ENCODE measurements at regions not wholly inside any gene's neighbourhood (a gene's known extent, or its start where the extent isn't known, plus 50 kb on each side); places are given as distances from the start of the nearest gene placed in this dataset.
"Not testable (repeated sequence)": the region's sequence is repeated elsewhere in the genome, so short reads cannot be mapped to it uniquely, and the experiment has no call there.

DNA sequence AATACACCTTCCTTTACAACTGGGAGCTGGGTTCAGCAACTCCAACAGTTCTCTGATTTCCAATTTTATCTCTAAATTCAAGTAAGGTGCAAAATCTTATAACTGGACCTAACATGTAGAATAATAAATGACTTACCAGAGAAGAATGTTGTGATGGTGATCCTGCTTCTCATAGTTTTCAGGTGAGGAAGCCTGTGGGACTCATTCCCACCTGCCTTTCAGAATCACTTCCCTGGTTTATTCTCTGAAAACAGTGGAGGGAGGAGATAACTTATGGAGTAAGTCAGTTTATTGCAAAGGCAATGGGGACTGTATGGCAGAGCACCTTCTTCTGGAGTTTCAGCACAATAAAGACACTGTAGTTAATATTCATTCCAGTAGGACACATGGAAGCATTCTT, 1188.2 kb upstream of the FAM98A start:
- no peak for DNase-seq

DNA sequence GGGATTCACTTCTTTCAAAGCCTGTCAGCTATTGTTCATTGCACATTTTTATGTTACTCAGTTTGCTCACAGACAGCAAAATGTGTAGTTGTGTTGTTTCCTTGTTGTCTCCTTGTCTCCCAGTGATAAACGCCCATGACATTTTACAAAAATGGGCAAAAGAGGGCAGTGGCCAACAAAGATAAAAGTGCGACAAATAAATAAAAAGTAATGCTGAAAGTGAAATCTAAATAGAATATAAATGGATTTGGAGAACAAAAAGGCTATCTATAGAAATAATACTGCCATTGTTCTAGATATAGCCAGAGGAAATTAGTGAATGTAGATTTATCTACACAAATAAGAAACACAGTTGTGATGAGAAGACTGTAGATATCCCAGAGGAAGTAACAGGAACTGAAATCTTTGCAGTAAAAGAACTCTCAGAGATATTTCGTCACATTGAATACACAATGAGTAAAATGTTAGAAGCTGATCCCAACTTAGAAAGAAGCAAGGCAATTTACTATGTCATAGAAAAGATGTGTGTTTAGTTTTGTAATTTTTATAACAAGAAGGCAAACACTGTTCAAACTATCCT, 1186.2 kb upstream of the FAM98A start:
- no peak for DNase-seq

DNA sequence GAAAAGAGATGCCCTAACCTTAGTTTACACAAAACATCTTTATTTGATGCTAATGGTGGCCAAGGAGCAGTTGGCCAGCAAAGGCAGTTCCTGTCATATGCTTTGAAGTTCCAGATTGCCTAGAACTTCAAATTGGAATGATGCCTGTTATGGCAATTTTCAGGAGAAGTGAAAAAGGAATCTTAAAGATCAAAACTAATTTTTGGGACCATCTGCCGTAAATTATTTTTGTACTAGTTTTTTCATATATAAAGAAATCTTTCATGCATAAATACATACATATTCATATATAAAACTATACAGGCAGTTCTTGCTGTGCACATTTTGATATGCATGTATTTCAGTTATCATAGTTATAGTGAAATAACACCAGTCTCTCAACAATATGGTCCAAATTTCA, 1185.6 kb upstream of the FAM98A start:
- DNase-seq = no peak

DNA sequence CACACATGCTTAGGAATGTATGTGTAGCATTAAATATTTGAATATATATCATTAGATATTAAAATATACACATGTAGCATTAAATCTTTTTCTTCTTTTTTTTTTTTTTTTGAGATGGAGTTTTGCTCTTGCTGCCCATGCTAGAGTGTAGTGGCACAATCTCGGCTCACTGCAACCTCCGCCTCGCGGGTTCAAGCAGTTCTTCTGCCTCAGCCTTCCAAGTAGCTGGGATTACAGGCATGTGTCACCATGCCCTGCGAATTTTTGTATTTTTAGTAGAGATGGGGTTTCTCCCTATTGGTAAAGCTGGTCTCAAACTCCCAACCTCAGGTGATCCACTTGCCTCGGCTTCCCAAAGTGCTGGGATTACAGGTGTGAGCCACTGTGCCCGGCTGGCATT, 1151.6 kb upstream of the FAM98A start:
- DNase-seq = not testable (repeated sequence)

DNA sequence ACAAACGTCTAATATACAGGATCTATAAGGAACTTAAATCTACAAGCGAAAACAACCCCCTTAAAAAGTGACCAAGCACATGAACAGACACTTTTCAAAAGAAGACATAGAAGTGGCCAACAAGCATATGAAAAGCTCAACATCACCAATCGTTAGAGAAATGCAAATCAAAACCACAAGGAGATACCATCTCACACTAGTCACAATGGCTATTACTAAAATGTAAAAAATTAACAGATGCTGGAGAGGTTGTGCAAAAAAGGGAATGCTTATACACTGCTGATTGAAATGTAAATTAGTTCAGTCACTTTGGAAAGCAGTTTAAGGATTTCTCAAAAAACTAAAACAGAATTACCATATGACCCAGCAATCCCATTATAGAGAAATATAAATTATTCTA, 1148.5 kb upstream of the FAM98A start:
- no peak for DNase-seq

DNA sequence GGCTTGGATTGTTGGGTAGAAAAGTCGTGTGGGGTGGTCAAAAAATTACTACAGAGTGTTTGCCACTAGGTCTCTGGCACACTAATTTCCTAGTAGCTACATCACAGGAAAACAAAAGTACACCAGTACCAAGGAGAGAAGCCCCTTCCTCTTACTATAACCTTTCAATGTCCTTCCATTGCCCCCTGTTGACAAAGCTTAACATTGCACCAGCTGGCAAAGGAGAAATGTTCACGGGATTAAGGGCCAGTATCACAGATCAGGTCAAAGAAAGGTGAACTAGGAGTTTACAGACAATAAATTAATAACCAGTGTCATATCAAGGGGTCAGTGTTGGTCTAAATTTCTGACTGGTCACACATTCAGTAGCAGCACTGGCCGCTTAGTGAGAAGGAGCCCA, 1139.6 kb upstream of the FAM98A start:
- DNase-seq = no peak

DNA sequence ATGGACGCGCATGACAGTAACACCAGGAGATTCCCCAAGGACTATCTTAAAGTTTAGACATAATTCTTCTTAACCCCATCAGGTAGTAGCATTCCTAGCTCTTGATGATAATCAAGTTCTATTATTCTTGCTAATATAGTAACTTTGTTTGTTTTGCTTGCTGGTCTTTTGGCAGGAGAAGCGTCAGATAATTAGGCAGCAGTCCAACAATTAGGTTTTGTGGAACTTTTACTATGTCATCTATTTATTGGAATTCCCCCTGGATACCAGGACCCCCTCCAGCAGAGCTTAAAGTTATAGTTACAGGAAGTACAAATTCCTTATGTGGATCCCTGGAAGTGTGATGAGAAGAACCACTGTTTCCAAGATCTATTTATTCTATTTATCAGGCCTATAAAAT, 1138.0 kb upstream of the FAM98A start:
- no peak for DNase-seq

DNA sequence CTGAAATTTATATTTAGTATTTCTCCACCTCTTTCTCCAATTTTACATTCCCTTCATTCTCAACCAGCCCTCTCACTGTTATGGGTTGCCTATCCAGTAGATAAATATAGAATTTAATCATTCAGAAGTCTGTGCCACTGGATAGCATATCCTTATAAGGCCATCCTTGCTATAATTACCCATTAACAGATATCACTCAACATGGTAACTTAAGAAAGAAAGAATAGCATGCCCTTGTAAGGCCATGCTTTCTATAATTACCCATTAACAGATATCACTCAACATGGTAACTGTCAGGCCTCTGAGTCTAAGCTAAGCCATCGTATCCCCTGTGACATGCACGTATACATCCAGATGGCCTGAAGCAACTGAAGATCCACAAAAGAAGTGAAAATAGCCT, 1137.4 kb upstream of the FAM98A start:
- no peak for DNase-seq

DNA sequence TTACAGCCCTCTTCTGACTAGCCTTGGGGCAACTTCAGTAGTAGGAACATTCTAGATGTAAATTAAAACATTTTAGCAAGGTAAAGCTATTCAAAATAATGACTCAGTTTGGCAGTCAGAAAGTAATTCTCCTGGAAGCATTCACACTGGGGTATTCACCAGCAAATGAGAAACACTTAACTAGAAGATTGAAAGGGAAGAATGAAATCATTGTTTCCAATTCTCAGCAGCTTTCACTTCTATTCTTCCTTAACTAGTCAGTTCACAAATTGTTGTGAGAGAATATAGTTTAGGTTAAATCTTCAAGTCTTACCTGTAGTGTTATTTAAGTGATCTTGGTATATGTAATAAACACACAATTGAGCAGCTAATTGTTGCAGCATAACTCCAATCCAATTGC, 1135.6 kb upstream of the FAM98A start:
- DNase-seq = no peak

DNA sequence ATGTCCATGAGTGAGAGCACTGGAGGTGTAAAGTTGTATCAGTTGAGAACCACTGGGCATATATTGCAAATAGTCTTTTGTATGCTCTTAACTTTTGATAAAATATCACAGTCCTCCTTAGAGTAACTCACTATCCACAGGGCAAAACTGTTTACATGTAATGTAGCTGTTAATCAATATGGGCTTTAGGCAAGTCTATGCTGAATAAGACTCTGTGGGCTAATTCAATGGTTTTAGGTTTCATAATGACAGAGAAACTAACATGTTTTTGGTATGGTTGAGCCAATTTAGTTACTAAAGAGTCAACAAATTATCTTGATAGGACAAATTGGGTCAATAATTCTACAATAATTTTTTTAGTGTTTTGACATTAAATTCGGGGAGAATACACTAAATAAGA, 1134.9 kb upstream of the FAM98A start:
- no peak for DNase-seq

DNA sequence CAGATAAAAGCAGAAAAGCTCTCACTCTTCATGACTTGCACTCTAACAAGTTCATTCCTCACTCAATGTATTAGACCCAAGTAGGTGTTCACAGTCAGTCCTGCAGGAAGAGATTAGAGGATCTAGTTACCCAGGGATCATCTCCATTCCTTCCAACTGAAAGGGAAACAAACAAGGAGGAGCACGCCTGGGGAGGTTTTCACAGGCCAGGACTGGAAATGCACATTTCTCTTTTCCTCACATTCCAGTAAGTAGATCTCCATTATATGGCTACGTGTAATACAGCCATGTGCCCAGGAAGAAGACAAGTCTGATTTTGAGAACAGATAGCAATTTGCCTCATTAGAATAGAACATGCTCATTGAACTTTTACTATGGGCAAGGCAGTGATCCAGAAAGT, 1132.2 kb upstream of the FAM98A start:
- no peak for DNase-seq

DNA sequence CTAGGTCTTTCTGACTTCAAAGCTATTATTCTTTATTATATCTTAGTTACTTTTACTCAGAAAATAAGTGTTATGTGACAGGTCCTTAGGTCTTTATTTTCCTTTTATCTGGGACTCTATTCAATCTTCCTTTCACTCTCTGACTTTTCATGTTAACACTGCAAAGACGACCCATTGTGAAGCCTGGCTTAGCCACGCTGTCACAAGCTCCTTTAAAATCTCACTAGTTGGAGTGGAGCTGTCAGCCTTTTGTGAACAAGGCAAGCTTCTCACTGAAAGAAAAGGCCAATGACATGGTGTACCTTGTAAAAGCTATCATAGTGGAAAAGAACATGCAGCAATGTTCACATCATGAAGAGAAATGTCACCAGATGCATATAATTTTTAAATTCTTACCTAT, 1130.7 kb upstream of the FAM98A start:
- no peak for DNase-seq

DNA sequence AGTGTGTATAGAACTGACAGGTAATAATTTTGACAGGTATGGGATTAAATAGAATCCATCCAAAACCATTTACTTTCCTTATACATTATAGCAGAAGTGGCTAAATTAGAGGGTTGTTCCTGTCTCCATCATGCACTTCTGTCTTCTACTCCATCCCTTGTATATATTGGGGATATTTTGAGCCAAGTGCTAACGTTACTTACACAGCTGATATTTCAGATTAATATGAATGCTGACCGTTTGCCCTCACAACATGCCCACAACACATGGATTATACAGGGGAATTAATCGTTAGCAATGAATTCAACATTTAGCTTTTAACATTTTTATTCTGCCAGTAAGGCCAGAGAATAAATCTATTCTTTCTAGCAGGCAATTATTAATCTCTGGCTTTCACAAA, 1125.0 kb upstream of the FAM98A start:
- DNase-seq = no peak

DNA sequence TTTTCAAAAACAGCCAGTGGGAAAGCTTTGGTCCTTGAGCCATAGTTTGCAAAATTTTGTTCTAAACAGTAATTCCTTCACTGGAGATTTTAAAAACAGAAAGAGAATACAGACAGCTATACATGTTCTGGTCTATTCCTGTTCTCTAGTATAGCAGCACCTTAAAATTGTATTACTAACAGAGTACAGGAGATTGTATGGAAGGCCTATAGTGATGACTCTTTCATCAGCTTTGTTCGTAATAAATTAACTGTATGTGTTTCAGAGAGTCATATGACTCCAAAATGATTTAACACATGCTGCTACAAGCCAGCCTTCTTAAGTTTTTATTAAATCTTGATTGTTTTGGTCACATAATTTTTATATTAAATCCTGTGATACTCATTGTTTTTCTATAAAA, 1124.6 kb upstream of the FAM98A start:
- DNase-seq = no peak

DNA sequence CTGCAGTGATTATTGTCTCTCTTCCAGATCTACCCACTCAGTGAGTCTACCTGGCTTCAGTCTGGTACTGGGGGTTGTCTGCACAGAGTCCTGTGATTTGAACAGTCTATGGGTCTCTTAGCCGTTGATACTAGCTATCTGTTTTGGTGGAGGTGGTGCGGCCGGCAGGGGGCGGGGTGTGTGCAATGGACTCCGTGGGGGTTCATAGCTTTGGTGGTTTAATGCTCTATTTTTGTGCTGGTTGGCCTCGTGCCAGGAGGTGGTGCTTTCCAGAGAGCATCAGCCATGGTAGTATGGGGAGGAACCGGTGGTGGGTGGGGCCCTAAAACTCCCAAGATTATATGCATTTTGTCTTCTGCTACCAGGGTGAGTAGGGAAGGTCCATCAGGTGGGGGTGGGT, 1120.1 kb upstream of the FAM98A start:
- DNase-seq = no peak

DNA sequence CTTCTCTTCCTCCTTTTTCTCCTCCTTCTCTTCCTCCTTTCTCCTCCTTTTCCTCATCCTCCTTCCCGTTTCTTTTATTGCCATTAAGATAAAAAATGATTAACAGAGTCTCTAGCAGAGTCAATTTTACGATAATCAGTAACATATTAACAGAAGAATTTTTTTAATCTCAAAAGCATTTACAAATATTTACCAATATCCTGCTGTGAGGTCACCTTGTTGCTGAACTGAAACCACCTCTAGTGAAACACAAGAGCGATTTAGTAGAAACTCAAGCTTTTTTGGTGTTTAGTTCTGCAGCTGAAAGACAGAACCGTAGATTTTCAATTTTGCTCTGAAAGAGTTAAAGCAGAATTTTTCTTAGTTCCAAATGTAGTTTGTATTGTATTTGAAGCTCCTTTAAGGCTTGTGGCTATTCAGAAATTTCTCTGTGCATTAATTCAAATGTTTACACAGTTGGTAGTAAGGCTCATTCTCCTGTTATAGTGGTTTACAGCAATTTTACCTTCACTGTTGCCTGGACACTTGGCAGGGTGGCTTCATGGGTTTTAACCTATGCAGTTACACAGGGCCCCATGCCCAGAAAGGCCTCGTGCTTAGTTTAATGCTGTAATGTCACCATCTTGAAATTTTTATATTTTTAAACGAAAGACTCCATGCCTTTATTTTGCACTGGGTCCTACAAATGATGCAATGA, 1106.6 kb upstream of the FAM98A start:
- no peak for DNase-seq

DNA sequence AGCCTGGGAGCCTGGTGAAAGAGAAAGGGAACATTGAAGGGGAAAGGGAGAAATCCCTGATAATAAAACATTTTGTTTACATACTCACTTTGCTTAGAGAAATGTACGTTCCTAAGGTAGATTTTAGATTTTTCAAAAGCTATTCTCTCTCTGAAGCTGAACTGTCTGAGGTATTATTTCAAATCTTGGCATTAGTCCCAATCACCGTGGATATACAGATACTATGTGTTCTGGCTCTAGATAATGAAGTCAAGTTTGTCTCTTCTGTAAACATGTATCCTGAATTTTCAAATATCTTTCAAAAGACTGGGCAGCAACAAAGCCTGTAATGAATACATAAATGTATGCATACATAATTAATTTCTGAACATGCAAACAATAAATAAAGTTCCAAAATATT, 1104.2 kb upstream of the FAM98A start:
- no peak for DNase-seq

DNA sequence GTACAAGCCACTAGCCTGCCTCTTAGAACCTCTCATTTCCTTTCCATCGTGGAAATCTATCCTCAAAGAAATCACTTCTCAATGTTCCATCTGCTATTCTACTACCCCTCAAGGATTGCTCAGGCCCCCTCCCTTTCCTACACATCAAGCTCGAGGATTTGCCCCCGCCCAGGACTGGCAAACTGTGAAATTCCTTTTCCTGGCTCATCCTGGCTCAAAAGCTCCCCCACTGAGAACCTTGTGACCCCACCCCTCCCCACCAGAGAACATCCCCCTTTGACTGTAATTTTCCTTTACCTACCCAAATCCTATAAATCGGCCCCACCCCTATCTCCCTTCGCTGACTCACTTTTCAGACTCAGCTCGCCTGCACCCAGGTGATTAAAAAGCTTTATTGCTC, 1103.3 kb upstream of the FAM98A start:
- DNase-seq = not testable (repeated sequence)

DNA sequence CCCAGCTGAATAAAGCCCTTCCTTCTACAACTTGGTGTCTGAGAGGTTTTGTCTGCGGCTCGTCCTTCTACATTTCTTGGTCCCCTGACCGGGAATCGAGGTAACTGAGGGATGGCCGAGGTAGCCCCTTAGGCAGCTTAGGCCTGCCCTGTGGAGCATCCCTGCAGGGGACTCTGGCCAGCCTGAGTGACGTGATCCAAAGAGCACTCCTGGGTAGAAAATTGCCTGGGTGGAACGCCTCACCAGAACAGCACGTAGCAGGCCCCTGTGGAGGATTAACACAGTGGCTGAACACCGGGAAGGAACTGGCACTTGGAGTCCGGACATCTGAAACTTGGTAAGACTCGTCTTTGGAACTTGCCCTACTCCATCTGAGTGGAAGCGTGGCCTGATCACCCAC, 1078.5 kb upstream of the FAM98A start:
- not testable (repeated sequence) for DNase-seq

DNA sequence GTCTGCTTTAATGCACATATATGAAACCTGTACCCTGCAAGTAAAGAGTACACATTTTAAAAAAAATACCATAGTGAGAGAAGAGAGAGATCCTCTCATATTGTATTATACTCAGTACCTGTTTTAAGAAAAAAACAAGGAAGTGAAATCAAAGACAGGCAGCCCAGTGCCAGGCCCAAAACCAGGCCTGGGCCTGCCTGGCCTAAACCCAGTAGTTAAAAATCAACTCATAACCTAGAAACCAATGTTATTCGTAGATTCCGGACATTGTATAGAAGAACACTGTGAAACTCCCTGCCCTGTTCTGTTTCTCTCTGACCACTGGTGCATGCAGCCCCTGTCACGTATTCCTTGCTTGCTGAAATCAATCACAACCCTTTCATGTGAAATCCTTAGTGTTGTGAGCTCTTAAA, 1078.0 kb upstream of the FAM98A start:
- DNase-seq = not testable (repeated sequence)

DNA sequence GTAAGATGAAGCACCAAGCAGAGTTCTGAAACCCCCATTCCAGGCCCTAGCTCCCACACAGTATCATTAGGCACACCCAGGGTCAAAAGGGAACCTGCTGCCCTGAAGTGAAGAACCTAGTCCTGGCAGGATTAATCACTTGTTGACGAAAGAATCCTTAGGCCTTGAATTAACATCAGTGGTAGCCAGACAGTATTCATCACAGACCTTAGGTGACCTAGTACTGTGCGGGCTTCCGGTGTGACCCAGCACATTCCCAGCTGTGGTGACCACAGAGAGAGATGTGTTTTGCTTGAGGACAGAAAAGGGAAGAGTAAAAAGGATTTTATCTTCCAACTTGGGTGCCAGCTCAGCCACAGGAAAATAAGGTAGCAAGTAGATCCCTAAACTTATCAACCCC, 1071.4 kb upstream of the FAM98A start:
- DNase-seq = no peak

DNA sequence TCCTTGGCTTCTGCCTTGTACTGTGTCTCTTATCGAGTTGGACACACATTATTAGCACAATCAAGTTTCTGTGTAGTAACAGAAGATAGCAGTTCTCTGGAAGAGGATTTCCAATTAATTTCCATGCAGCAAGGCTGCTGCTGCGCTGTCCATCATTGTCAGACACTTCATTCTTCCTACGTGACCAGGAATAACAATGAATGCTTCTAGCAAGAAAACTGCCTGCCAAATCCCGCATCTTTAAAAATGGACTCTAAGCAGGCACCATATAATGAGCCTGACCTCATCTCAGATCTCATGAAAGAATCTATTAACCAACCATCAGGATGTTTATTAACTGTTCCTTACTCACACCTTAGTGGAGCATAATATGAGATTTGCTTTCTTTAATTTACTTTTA, 1067.7 kb upstream of the FAM98A start:
- no peak for DNase-seq

DNA sequence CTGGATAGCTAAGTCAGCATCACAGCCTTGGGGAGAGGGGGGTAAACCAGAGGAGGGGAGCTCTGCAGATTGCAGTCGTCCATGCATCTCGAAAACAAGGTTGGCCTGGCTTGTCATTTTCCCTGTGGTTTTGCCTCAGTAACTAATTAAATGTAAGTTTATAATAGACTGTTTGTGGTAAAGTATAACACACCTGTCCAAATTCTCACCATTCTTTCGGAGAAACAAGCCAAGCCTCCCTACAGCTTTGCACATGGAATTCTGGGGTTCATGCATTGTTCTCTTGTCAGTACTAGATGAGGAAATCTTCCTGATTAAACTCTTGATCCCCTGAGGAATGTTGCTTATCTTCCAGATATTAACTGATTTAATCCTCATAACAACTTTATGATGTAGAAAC, 1065.2 kb upstream of the FAM98A start:
- DNase-seq = no peak

DNA sequence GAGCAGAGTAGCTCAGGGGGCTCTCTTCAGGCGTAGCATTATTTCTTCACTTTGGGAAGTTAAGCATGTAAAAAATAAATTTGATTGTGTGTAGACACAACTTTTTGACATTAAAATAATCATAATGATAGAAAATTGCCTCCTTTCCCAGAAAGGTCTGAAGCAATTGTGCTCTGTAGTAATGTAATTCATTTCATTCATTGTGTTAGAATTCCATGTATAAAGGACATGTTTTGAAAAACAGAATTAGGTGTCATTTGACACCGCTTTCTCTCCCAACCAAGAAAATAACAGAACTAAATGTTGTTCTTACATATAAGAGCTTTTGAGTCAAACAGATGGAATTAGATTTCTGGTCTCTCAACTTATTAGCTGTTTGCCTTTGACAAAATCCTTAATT, 1064.2 kb upstream of the FAM98A start:
- no peak for DNase-seq

DNA sequence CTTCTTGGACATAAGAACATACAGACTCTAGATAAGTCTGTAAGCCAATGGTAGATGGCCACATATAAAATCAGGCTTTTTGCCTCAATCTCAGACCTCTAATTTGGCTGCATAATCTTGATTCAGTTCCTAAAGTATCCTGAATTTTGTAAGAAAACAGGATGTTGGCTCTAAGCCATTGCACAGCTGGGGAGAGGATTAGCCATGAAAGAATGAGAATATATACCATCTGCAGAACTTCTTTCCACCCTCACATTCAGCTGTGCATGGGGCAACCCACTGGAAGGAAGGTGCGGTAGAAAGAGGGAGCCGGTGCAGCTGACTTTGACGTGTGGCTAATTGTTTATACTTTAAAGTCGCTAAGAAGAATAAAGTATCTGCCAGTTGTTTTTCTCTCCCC, 1061.6 kb upstream of the FAM98A start:
- DNase-seq = no peak

All from activated naive CD4-positive, alpha-beta T cell treated with Interleukin-2 at 50 U/mL for 16 hours (primary cell).